ENCODE measurements at regions not wholly inside any gene's neighbourhood (a gene's known extent, or its start where the extent isn't known, plus 50 kb on each side); places are given as distances from the start of the nearest gene placed in this dataset.
"Not testable (repeated sequence)": the region's sequence is repeated elsewhere in the genome, so short reads cannot be mapped to it uniquely, and the experiment has no call there.

DNA sequence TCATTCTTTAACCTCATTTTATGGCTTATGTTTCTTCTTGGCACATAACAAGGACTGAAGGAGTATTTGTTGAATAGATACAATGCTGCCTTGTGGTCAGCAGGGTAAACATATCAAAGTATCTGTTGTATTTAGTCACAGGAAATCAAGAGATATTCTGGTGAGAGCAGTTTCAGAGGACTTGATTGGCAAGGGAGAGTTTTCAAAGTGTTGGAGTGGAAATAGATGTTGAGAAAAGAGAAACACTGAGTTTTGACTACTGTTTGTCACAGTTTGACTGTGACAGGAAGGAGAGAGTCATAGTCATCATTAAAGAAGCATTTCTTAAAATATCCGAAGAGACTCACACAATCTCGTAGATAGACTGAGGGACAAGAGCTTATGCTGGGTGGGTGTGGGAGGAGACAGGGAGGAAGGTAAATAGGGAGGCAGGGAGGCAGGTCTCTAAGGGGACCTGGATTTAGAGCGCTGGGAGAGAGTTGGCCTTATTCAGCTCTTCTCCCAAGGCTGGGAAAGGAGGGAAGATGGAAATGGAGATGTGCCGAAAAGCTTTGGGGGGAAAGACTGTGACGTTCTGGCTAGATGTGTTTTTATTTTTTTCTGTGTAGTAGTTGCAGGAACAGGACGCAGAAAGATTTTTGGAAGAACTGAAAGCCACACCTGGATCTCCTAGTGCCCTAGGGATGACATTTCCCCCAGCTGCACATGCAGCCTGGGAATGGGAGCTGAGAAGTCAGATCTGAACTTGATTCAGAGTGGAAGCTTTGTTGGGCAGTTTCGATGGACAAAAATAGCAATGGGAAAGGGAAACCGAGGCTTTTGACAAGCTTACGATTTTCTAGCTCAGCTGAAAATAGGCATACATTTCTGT lies 65.0 kb upstream of the IFNGR1 start:
- no peak overlapping the region for H3K4me3 ChIP-seq (ENCODE audit: low read depth, low read length)
- no peak for DNase-seq (ENCODE audit: low read depth)
- TF ChIP-seq, protein P1, sequence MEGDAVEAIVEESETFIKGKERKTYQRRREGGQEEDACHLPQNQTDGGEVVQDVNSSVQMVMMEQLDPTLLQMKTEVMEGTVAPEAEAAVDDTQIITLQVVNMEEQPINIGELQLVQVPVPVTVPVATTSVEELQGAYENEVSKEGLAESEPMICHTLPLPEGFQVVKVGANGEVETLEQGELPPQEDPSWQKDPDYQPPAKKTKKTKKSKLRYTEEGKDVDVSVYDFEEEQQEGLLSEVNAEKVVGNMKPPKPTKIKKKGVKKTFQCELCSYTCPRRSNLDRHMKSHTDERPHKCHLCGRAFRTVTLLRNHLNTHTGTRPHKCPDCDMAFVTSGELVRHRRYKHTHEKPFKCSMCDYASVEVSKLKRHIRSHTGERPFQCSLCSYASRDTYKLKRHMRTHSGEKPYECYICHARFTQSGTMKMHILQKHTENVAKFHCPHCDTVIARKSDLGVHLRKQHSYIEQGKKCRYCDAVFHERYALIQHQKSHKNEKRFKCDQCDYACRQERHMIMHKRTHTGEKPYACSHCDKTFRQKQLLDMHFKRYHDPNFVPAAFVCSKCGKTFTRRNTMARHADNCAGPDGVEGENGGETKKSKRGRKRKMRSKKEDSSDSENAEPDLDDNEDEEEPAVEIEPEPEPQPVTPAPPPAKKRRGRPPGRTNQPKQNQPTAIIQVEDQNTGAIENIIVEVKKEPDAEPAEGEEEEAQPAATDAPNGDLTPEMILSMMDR (IDR thresholded peaks at IDR 0.05; ENCODE audit: control insufficient read depth, extremely low read depth, insufficient read depth): no peak

DNA sequence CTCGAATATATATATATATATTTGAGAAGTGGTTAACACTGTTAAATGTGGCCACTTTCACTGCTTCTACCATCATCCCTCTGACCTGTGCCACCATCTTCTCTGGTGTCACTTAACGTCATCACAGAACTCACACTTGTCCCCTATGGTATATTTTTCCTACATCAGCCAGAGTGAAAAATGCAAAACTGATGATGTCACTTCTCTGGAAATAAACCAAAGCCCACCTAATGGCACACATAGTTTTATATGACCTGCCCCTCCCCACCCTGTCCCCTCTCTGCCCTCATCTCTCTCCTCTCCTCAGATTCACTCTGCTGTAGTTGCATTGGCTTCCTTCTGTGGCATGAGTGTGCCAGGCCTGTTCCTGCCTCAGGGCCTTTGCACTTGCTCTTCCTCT lies 63.9 kb upstream of the IFNGR1 start:
- no peak overlapping the region for H3K4me3 ChIP-seq (ENCODE audit: low read depth, low read length)
- TF ChIP-seq, protein P1 (IDR thresholded peaks at IDR 0.05; ENCODE audit: control insufficient read depth, extremely low read depth, insufficient read depth): no peak
- DNase-seq (ENCODE audit: low read depth): no peak

DNA sequence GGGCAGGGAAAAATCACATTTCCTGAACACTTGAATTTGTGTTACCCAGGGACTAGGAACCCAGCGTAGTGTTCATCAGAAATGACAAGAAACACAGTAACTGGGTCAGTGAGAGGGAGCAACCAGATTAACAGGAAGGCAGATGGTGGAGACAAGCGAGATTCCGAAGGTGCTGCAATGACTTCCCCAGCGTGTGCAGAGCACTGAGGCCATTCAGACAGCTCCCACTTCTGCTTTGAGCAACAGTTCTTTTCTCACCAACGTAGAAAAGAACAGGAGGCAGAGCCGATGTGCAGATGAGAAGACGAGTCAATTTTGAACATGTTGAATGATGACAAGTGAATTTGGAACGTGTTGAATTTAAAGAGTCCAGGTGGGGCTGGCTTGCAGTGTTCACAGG lies 63.1 kb upstream of the IFNGR1 start:
- DNase-seq (ENCODE audit: low read depth): no peak
- TF ChIP-seq, protein P1 (IDR thresholded peaks at IDR 0.05; ENCODE audit: control insufficient read depth, extremely low read depth, insufficient read depth): no peak
- H3K4me3 ChIP-seq (ENCODE audit: low read depth, low read length): no peak overlapping the region

DNA sequence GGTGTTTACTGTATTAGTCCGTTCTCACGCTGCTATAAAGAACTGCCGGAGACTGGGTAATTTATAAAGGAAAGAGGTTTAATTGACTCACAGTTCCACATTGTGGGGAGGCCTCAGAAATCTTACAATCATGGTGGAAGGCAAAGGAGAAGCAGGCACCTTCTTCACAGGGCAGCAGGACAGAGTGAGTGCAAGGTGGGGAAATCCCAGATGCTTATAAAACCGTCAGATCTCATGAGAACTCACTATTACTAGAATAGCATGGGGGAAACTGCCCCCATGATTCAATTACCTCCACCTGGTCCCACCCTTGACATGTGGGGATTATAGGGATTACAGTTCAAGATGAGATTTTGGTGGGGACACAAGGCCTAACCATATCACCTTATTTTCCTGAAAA lies 60.1 kb upstream of the IFNGR1 start:
- DNase-seq (ENCODE audit: low read depth): not testable (repeated sequence)

DNA sequence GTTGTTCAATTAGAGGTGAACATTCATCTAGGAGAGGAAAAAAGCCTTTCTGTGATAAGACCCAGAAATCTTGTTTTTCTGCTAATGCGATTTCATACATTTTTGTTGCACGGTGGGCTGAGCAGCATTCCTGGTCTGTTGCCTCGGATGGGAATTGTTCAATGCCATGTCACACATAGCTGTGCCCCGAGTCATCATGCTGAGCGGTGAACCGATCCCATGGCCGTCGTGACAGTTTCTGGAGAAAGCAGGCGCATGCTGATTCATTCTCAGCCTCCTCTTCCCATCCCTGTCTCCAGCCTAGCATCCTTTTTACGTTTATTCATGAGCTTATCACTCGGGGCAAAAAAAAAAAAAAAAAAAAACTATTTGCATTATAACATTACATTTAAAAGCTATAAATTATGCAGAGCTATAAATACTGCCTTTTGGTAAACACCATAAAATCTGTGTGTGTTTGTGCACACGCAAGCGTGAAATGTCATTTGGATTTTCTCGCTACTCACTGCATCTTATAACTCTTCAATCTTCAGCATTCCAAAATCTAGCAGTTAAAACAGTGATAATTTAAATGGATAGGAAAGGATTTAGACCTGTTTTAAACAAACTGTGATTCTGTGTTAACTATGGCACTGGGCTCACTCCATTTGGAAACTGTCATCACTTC lies 58.9 kb upstream of the IFNGR1 start:
- TF ChIP-seq, protein P1 (IDR thresholded peaks at IDR 0.05; ENCODE audit: control insufficient read depth, extremely low read depth, insufficient read depth): no peak
- no peak overlapping the region for H3K4me3 ChIP-seq (ENCODE audit: low read depth, low read length)
- no peak for DNase-seq (ENCODE audit: low read depth)

More for the DNA sequence above, 60.1 kb upstream of the IFNGR1 start:
- not testable (repeated sequence) for H3K4me3 ChIP-seq (ENCODE audit: low read depth, low read length)

DNA sequence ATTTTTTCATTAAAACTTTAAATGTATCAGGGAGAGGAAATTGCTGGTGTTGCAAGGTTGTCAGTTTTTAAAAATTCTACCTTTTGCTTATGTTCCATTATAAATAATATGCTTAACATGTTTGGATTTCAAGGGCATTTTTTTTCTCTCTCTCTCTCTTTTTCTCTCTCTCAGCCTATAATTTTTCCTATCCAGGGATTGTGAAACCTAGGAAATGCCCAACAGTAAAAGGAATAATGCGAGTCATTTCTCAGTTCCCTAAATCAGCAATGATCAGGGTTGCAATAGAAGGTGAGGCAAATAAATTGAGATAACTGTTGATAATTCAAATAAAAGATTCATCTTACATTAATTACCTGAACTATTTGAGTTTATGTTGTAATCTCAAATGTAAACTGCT lies 53.2 kb upstream of the IFNGR1 start:
- H3K4me3 ChIP-seq (ENCODE audit: low read depth, low read length): no peak overlapping the region
- DNase-seq (ENCODE audit: low read depth): no peak
- TF ChIP-seq, protein P1 (IDR thresholded peaks at IDR 0.05; ENCODE audit: control insufficient read depth, extremely low read depth, insufficient read depth): no peak

DNA sequence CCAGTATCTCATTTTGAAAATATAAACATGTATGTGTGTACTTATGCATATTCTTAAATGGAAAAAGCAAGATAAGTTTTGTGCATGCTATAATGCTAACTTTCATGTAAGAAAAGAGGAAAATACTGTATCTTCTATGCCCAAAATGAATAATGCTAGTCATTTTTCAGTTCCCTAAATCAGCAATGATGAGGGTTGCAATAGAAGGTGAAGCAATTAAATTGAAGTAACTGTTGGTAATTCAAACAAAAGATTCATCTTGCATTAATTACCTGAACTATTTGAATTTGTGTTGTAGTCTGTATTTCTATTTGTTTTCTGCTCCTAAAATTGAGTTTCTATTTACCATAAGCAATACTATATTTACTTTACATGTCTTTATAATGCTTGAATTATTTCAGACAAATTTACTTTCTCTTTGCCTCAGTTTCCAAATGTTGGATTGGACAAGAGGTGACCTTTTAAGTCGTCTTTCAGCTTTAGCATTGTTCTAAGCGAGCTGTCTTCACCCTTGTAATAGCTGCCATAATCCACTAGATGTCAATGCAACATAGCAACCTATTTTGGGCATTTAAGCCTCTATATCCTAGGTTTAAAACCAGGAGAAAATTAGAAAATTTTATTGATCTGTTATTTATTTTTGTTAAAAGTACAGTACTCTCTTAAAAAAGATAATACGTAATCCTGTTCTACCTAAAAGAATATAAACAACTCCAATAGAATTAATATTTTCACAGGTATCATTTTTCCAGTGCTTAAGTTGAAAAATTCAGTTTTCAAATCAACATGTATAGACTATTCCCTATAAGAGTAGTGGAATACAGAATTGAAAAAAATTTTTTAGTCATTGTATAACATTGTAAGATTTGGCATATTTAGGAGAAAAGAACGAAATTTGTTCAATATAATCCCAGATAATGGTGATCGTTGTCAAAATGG lies 52.3 kb upstream of the IFNGR1 start:
- H3K4me3 ChIP-seq (ENCODE audit: low read depth, low read length): no peak overlapping the region
- DNase-seq (ENCODE audit: low read depth): no peak
- TF ChIP-seq, protein P1 (IDR thresholded peaks at IDR 0.05; ENCODE audit: control insufficient read depth, extremely low read depth, insufficient read depth): peak; percentile 90

Data from LNCaP clone FGC (cell line).